Upper lobe of left lung (tissue), 6 donors: ENCODE measurements at regions not wholly inside any gene's neighbourhood (a gene's known extent, or its start where the extent isn't known, plus 50 kb on each side); places are given as distances from the start of the nearest gene placed in this dataset.
"Not testable (repeated sequence)": the region's sequence is repeated elsewhere in the genome, so short reads cannot be mapped to it uniquely, and the experiment has no call there.

Source experiments
- ATAC-seq, 2 donors: fragments of 200-7000 bp; cut with Tn5 transposase; one replicate each; pipeline ENCODE4 v1.9.1; 2022; ENCODE audit warnings: mild to moderate bottlenecking in 2 of 2, moderate library complexity in 2 of 2; ENCODE audit not compliant: low FRiP score in 2 of 2
- DNase-seq, 2 donors: peaks; one replicate each; pipeline ENCODE4 v3.0.0-alpha.2; 2019 to 2020
- H3K27ac ChIP-seq, 4 donors: fragments of 200-600 bp; sonication (generic); one replicate each; pipeline ENCODE4 v1.5.1; 2016 to 2019
- H3K27me3 ChIP-seq, 4 donors: fragments of 200-600 bp; sonication (generic); one replicate each; pipeline ENCODE4 v1.5.1; 2017 to 2019
- H3K36me3 ChIP-seq, 4 donors: fragments of 200-600 bp; sonication (generic); one replicate each; pipeline ENCODE4 v1.5.1; 2016 to 2019
- H3K4me1 ChIP-seq, 4 donors: fragments of 200-600 bp; sonication (generic); one replicate each; pipeline ENCODE4 v1.5.1; 2018 to 2019
- H3K4me3 ChIP-seq, 4 donors: fragments of 200-600 bp; sonication (generic); one replicate each; pipeline ENCODE4 v1.5.1; 2017 to 2019; ENCODE audit warnings: mild to moderate bottlenecking in 2 of 4, moderate library complexity in 1 of 4
- H3K9me3 ChIP-seq, 4 donors: fragments of 200-600 bp; sonication (generic); one replicate each; pipeline ENCODE4 v1.5.1; 2018 to 2019
- EP300 ChIP-seq, 4 donors: sonication (generic); formaldehyde crosslinking; IDR thresholded peaks; one replicate each; pipeline ENCODE4 v1.5.1; 2017; ENCODE audit warnings: antibody characterized with exemption in 4 of 4, control low read depth in 2 of 4
- POLR2A ChIP-seq, 4 donors: fragments of 450-650 bp; IDR thresholded peaks; one replicate each; pipeline ENCODE4 v1.5.1; 2016 to 2017; ENCODE audit warnings: antibody characterized with exemption in 4 of 4, mild to moderate bottlenecking in 2 of 4
- POLR2AphosphoS5 ChIP-seq, 2 donors: sonication (generic); formaldehyde crosslinking; IDR thresholded peaks; one replicate each; pipeline ENCODE4 v1.5.1; 2017; ENCODE audit warnings: antibody characterized with exemption in 2 of 2
- WGBS, 2 donors: methylation state at CpG; one replicate each; pipeline ENCODE4 v1.1.5; 2017 to 2018; 5-methylcytosine and 5-hydroxymethylcytosine counted together
- TF ChIP-seq, protein P1 (sequence below), 6 experiments: fragments of 450-650 bp in 4 of 6; fragments of 200-600 bp in 2 of 6; sonication (generic) in 2 of 6; IDR thresholded peaks; one replicate each; pipeline ENCODE4 v1.5.1; 2016 to 2019; ENCODE audit warnings: antibody characterized with exemption in 6 of 6
- donor health status: DM: no; HTN: no; CAD: no; lungs with moderate emphysema.
- donor health status: DM: no; HTN: yes; CAD: no; lungs with severe emphysema.

GRCh38 chr3:68560728-68561127 lies 371.6 kb downstream of the TAFA4 start:
- TF ChIP-seq EP300 (IDR thresholded peaks at IDR 0.05) (no peak), POLR2A (IDR thresholded peaks at IDR 0.05) (no peak), POLR2AphosphoS5 (IDR thresholded peaks at IDR 0.05) (no peak)
- TF ChIP-seq, protein P1, sequence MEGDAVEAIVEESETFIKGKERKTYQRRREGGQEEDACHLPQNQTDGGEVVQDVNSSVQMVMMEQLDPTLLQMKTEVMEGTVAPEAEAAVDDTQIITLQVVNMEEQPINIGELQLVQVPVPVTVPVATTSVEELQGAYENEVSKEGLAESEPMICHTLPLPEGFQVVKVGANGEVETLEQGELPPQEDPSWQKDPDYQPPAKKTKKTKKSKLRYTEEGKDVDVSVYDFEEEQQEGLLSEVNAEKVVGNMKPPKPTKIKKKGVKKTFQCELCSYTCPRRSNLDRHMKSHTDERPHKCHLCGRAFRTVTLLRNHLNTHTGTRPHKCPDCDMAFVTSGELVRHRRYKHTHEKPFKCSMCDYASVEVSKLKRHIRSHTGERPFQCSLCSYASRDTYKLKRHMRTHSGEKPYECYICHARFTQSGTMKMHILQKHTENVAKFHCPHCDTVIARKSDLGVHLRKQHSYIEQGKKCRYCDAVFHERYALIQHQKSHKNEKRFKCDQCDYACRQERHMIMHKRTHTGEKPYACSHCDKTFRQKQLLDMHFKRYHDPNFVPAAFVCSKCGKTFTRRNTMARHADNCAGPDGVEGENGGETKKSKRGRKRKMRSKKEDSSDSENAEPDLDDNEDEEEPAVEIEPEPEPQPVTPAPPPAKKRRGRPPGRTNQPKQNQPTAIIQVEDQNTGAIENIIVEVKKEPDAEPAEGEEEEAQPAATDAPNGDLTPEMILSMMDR (IDR thresholded peaks at IDR 0.05), result no peak
- no peak overlapping the region for H3K27ac ChIP-seq
- ATAC-seq (no peak), DNase-seq (no peak)
- no peak overlapping the region for H3K4me3 ChIP-seq
- H3K27me3 ChIP-seq, result no peaks in the 10 kb centered on the region
- no peaks in the 10 kb centered on the region for H3K4me1 ChIP-seq
- no peaks in the 10 kb centered on the region for H3K36me3 ChIP-seq
- WGBS, 2 donors, result 73 to 83% methylated on average over 2 of the region's 2 CpGs
- no peaks in the 10 kb centered on the region for H3K9me3 ChIP-seq

DNA sequence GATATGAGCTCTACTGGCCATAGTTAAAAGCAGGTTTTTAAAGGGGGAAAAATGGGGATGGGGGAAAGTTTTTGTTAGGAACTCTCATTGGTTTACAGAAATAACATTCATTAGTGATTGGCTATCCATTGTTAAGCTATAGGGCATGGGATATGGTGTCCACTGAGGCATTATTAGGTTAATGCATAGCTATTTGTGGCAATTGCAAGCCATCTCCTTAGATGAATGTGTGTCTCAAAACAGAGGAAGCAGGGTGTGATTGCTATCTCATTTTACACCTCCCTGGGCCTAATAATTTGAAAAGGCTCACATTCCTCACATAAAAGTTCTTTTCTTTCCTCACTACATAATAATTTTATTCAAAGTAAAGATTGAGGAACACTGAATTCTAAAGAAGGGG lies 396.6 kb downstream of the TAFA4 start:
- Histone ChIP-seq H3K27ac (no peak overlapping the region), H3K9me3 (no peaks in the 10 kb centered on the region), H3K36me3 (no peaks in the 10 kb centered on the region), H3K27me3 (no peaks in the 10 kb centered on the region), H3K4me1 (no peaks in the 10 kb centered on the region), H3K4me3 (no peak overlapping the region)
- ATAC-seq (no peak), DNase-seq (no peak)
- TF ChIP-seq, protein P1 (IDR thresholded peaks at IDR 0.05), result no peak
- TF ChIP-seq POLR2A (IDR thresholded peaks at IDR 0.05), result no peak
- TF ChIP-seq EP300 (IDR thresholded peaks at IDR 0.05), result no peak
- no peak for TF ChIP-seq POLR2AphosphoS5 (IDR thresholded peaks at IDR 0.05)

DNA sequence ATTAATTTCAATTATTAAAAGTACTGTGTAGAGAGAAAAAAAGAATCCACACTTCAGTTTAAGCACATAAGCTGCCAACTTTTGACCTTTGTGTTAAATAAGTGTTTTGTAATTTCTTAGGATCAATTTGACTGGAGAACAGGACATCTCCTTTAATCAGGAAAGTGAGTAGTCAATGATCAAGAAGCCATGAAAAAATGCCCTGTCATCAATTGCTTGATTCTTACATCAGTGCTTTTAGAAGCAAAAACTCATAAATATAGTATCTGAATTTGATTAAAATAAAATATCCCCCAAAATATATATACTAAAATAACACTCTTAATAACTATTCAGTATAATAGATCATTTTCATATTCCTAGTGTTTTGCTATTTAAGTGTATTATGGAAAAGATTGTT lies 409.0 kb downstream of the TAFA4 start:
- Histone ChIP-seq H3K27ac (no peak overlapping the region), H3K27me3 (no peaks in the 10 kb centered on the region), H3K4me1 (no peaks in the 10 kb centered on the region), H3K4me3 (no peak overlapping the region), H3K36me3 (no peaks in the 10 kb centered on the region), H3K9me3 (no peaks in the 10 kb centered on the region)
- no peak for TF ChIP-seq POLR2A (IDR thresholded peaks at IDR 0.05)
- TF ChIP-seq EP300 (IDR thresholded peaks at IDR 0.05), result no peak
- TF ChIP-seq POLR2AphosphoS5 (IDR thresholded peaks at IDR 0.05), result no peak
- TF ChIP-seq, protein P1 (IDR thresholded peaks at IDR 0.05), result no peak
- ATAC-seq (no peak), DNase-seq (no peak)

- no peak for DNase-seq
- Histone ChIP-seq H3K4me3 (no peak overlapping the region), H3K27ac (no peak overlapping the region), H3K9me3 (no peaks in the 10 kb centered on the region), H3K36me3 (no peaks in the 10 kb centered on the region), H3K27me3 (no peaks in the 10 kb centered on the region), H3K4me1 (no peaks in the 10 kb centered on the region)
- no peak for ATAC-seq
- 38 to 55% methylated on average over 1 of the region's 1 CpG for WGBS, 2 donors
- TF ChIP-seq POLR2AphosphoS5 (IDR thresholded peaks at IDR 0.05) (no peak), POLR2A (IDR thresholded peaks at IDR 0.05) (no peak)
Measured at GRCh38 chr3:68515237-68515636, 417.1 kb downstream of the TAFA4 start.

DNA sequence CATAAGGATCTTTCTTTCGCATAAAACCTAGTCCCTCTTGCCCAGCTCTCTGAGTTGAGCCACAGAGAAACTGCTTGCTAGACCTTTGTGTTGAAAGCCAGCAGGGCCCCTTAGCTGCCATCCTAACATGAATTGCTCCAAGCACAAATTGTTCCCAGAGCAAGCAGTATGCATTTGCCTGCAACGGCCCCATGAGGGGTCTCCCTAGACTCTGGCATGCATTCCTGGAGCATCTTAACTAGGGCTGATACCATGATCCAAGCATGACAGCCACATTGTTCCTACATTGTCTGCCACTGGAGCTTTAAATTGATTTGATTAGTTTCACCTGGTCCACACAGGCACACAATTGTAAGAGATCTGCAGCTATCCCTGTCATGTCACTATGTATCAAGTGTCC lies 428.1 kb downstream of the TAFA4 start:
- Histone ChIP-seq H3K4me3 (no peak overlapping the region), H3K27me3 (no peaks in the 10 kb centered on the region), H3K27ac (no peak overlapping the region), H3K4me1 (no peaks in the 10 kb centered on the region), H3K9me3 (no peaks in the 10 kb centered on the region), H3K36me3 (no peaks in the 10 kb centered on the region)
- DNase-seq (no peak), ATAC-seq (no peak)
- WGBS, 2 donors, result 60 to 73% methylated on average over 1 to 2 of the region's 2 CpGs
- TF ChIP-seq, protein P1 (IDR thresholded peaks at IDR 0.05), result no peak
- TF ChIP-seq POLR2A (IDR thresholded peaks at IDR 0.05) (no peak), EP300 (IDR thresholded peaks at IDR 0.05) (no peak), POLR2AphosphoS5 (IDR thresholded peaks at IDR 0.05) (no peak)

- not testable (repeated sequence) for H3K4me1 ChIP-seq, H3K4me3 ChIP-seq, ATAC-seq, H3K36me3 ChIP-seq, DNase-seq, H3K27ac ChIP-seq, H3K9me3 ChIP-seq, H3K27me3 ChIP-seq
- 84 to 88% methylated on average over 1 of the region's 1 CpG for WGBS, 2 donors
Measured at GRCh38 chr3:68485845-68486244, 446.5 kb downstream of the TAFA4 start.
